WTC11 (cell line): ENCODE measurements at regions not wholly inside any gene's neighbourhood (a gene's known extent, or its start where the extent isn't known, plus 50 kb on each side); places are given as distances from the start of the nearest gene placed in this dataset.

Source experiments
- ATAC-seq: fragments of 200-7000 bp; cut with Tn5 transposase; 2 replicates; pipeline ENCODE4 v1.10.0; 2021; ENCODE audit warnings: mild to moderate bottlenecking, moderate library complexity
- CTCF ChIA-PET: fragments of 300-600 bp; sonication (Branson Sonifier 250); formaldehyde crosslinking; loops from one replicate; lab custom pipeline; 2021; ENCODE audit warnings: antibody characterized with exemption; lab: Charles Lee
- POLR2A ChIA-PET: fragments of 350-600 bp; sonication (Branson Sonifier 250); formaldehyde crosslinking; loops from one replicate; lab custom pipeline; 2021; ENCODE audit warnings: antibody characterized with exemption; lab: Charles Lee
- DNase-seq: peaks from one replicate; pipeline ENCODE4 v3.0.0; 2021; ENCODE audit warnings: low spot score
- H3K27ac Mint-ChIP-seq: 2 replicates; pipeline ENCODE4 v1.8.0; 2021; ENCODE audit warnings: mixed read lengths
- H3K27me3 Mint-ChIP-seq: 2 replicates; pipeline ENCODE4 v1.8.0; 2021; ENCODE audit warnings: low read depth, mild to moderate bottlenecking, moderate library complexity, mixed read lengths
- H3K36me3 Mint-ChIP-seq: 2 replicates; pipeline ENCODE4 v1.8.0; 2021; ENCODE audit warnings: mixed read lengths
- H3K4me1 Mint-ChIP-seq: 2 replicates; pipeline ENCODE4 v1.8.0; 2022; ENCODE audit warnings: mixed read lengths
- H3K4me3 Mint-ChIP-seq: 2 replicates; pipeline ENCODE4 v1.8.0; 2021; ENCODE audit warnings: mild to moderate bottlenecking, moderate library complexity, mixed read lengths
- H3K9me3 Mint-ChIP-seq: 2 replicates; pipeline ENCODE4 v1.8.0; 2021; ENCODE audit warnings: mixed read lengths
- CBFB ChIP-seq: sonication (generic); formaldehyde crosslinking; IDR thresholded peaks from 2 replicates; pipeline ENCODE4 v1.8.1; 2022; ENCODE audit warnings: mild to moderate bottlenecking, low read depth, missing genetic modification reagents
- E2F5 ChIP-seq: sonication (generic); formaldehyde crosslinking; IDR thresholded peaks from 2 replicates; pipeline ENCODE4 v1.8.1; 2022; ENCODE audit warnings: mild to moderate bottlenecking, moderate library complexity, missing genetic modification reagents
- GABPB1 ChIP-seq: sonication (generic); formaldehyde crosslinking; IDR thresholded peaks from 2 replicates; pipeline ENCODE4 v1.8.1; 2023; ENCODE audit warnings: mild to moderate bottlenecking, missing genetic modification reagents
- GRHL2 ChIP-seq: fragments of 250-450 bp; sonication (Bioruptor Pico); IDR thresholded peaks from 2 replicates; pipeline ENCODE4 v1.8.0; 2022; ENCODE audit warnings: mild to moderate bottlenecking, moderate library complexity; ENCODE audit not compliant: insufficient replicate concordance, severe bottlenecking
- GTF2I ChIP-seq: fragments of 250-450 bp; sonication (Bioruptor Pico); conservative IDR thresholded peaks from 2 replicates; pipeline ENCODE4 v1.4.0; 2021; ENCODE audit warnings: mild to moderate bottlenecking
- JAZF1 ChIP-seq: fragments of 250-450 bp; sonication (Bioruptor Pico); IDR thresholded peaks from 2 replicates; pipeline ENCODE4 v1.9.0; 2021; ENCODE audit warnings: moderate library complexity, mild to moderate bottlenecking, inconsistent platforms
- RORB ChIP-seq: fragments of 250-450 bp; sonication (Bioruptor Pico); IDR thresholded peaks from 2 replicates; pipeline ENCODE4 v1.9.0; 2021; ENCODE audit warnings: mild to moderate bottlenecking
- SMAD3 ChIP-seq: sonication (generic); formaldehyde crosslinking; IDR thresholded peaks from 2 replicates; pipeline ENCODE4 v1.8.0; 2022; ENCODE audit warnings: missing genetic modification reagents, mild to moderate bottlenecking, borderline replicate concordance
- ZNF317 ChIP-seq: sonication (generic); formaldehyde crosslinking; IDR thresholded peaks from 2 replicates; pipeline ENCODE4 v1.8.1; 2023; ENCODE audit warnings: low read depth, mild to moderate bottlenecking, moderate library complexity, missing genetic modification reagents, borderline replicate concordance
- TF ChIP-seq, protein P1 (sequence below): sonication (generic); formaldehyde crosslinking; IDR thresholded peaks from 2 replicates; pipeline ENCODE4 v1.8.1; 2022; ENCODE audit warnings: low read depth, mild to moderate bottlenecking, moderate library complexity, missing genetic modification reagents, borderline replicate concordance
- TF ChIP-seq, protein P2 (sequence below): sonication (generic); formaldehyde crosslinking; IDR thresholded peaks from 2 replicates; pipeline ENCODE4 v1.8.0; 2022; ENCODE audit warnings: mild to moderate bottlenecking, missing genetic modification reagents
- TF ChIP-seq, protein P3 (sequence below): sonication (generic); formaldehyde crosslinking; IDR thresholded peaks from 2 replicates; pipeline ENCODE4 v1.8.0; 2022; ENCODE audit warnings: missing genetic modification reagents
- TF ChIP-seq, protein P4 (sequence below): fragments of 250-450 bp; sonication (Bioruptor Pico); IDR thresholded peaks from 2 replicates; pipeline ENCODE4 v1.9.0; 2021; ENCODE audit warnings: mild to moderate bottlenecking, borderline replicate concordance
- TF ChIP-seq, protein P5 (sequence below): sonication (generic); formaldehyde crosslinking; IDR thresholded peaks from 2 replicates; pipeline ENCODE4 v1.8.1; 2022; ENCODE audit warnings: mild to moderate bottlenecking, missing genetic modification reagents, moderate library complexity, borderline replicate concordance

- TF ChIP-seq, protein P1, sequence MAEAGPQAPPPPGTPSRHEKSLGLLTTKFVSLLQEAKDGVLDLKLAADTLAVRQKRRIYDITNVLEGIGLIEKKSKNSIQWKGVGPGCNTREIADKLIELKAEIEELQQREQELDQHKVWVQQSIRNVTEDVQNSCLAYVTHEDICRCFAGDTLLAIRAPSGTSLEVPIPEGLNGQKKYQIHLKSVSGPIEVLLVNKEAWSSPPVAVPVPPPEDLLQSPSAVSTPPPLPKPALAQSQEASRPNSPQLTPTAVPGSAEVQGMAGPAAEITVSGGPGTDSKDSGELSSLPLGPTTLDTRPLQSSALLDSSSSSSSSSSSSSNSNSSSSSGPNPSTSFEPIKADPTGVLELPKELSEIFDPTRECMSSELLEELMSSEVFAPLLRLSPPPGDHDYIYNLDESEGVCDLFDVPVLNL (CRISPR knock-in tag): no peak
- TF ChIP-seq GABPB1 (CRISPR knock-in tag) (no peak), E2F5 (no peak)
- TF ChIP-seq, protein P2, sequence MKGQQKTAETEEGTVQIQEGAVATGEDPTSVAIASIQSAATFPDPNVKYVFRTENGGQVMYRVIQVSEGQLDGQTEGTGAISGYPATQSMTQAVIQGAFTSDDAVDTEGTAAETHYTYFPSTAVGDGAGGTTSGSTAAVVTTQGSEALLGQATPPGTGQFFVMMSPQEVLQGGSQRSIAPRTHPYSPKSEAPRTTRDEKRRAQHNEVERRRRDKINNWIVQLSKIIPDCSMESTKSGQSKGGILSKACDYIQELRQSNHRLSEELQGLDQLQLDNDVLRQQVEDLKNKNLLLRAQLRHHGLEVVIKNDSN: no peak
These were observed 83.9 kb downstream of the ALG10 start (continued) for GRCh38 chr12:34106172-34106571.

DNA sequence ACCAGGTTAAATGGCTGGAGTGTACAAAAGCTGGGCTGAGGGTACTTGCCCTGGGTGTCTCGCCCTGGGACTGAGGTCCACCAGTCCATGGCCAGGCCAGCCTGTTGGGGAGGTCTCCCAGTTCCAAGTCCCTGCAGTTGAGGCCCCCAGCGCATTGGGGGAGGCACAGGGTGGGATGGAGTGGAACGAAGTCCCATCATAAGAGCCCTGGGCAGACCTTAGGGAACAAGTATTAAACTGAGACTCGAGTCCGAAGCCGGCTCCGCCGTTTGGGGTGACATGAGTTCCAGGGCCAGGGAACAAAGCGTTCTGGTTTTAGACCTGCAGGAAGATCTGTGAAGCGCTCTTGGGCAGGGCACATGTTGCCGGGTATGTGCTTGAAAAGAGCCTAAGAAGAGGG lies 84.7 kb downstream of the ALG10 start:
- Mint-ChIP-seq H3K4me3 (no peak overlapping the region), H3K9me3 (peaks cover 60% of the 10 kb centered on the region), H3K36me3 (peaks cover 55% of the 10 kb centered on the region), H3K27me3 (peaks cover 5% of the 10 kb centered on the region), H3K27ac (no peak overlapping the region), H3K4me1 (no peaks in the 10 kb centered on the region)
- DNase-seq: no peak
- ChIA-PET CTCF (no interaction called here), POLR2A (no interaction called here)
- TF ChIP-seq, protein P2: no peak
- TF ChIP-seq GRHL2 (CRISPR knock-in tag) (no peak), RORB (no peak), JAZF1 (CRISPR knock-in tag) (no peak), ZNF317 (CRISPR knock-in tag) (no peak), CBFB (CRISPR knock-in tag) (no peak), GTF2I (no peak), SMAD3 (CRISPR knock-in tag) (no peak)
- TF ChIP-seq, protein P3, sequence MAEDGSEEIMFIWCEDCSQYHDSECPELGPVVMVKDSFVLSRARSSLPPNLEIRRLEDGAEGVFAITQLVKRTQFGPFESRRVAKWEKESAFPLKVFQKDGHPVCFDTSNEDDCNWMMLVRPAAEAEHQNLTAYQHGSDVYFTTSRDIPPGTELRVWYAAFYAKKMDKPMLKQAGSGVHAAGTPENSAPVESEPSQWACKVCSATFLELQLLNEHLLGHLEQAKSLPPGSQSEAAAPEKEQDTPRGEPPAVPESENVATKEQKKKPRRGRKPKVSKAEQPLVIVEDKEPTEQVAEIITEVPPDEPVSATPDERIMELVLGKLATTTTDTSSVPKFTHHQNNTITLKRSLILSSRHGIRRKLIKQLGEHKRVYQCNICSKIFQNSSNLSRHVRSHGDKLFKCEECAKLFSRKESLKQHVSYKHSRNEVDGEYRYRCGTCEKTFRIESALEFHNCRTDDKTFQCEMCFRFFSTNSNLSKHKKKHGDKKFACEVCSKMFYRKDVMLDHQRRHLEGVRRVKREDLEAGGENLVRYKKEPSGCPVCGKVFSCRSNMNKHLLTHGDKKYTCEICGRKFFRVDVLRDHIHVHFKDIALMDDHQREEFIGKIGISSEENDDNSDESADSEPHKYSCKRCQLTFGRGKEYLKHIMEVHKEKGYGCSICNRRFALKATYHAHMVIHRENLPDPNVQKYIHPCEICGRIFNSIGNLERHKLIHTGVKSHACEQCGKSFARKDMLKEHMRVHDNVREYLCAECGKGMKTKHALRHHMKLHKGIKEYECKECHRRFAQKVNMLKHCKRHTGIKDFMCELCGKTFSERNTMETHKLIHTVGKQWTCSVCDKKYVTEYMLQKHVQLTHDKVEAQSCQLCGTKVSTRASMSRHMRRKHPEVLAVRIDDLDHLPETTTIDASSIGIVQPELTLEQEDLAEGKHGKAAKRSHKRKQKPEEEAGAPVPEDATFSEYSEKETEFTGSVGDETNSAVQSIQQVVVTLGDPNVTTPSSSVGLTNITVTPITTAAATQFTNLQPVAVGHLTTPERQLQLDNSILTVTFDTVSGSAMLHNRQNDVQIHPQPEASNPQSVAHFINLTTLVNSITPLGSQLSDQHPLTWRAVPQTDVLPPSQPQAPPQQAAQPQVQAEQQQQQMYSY: no peak
- TF ChIP-seq, protein P4, sequence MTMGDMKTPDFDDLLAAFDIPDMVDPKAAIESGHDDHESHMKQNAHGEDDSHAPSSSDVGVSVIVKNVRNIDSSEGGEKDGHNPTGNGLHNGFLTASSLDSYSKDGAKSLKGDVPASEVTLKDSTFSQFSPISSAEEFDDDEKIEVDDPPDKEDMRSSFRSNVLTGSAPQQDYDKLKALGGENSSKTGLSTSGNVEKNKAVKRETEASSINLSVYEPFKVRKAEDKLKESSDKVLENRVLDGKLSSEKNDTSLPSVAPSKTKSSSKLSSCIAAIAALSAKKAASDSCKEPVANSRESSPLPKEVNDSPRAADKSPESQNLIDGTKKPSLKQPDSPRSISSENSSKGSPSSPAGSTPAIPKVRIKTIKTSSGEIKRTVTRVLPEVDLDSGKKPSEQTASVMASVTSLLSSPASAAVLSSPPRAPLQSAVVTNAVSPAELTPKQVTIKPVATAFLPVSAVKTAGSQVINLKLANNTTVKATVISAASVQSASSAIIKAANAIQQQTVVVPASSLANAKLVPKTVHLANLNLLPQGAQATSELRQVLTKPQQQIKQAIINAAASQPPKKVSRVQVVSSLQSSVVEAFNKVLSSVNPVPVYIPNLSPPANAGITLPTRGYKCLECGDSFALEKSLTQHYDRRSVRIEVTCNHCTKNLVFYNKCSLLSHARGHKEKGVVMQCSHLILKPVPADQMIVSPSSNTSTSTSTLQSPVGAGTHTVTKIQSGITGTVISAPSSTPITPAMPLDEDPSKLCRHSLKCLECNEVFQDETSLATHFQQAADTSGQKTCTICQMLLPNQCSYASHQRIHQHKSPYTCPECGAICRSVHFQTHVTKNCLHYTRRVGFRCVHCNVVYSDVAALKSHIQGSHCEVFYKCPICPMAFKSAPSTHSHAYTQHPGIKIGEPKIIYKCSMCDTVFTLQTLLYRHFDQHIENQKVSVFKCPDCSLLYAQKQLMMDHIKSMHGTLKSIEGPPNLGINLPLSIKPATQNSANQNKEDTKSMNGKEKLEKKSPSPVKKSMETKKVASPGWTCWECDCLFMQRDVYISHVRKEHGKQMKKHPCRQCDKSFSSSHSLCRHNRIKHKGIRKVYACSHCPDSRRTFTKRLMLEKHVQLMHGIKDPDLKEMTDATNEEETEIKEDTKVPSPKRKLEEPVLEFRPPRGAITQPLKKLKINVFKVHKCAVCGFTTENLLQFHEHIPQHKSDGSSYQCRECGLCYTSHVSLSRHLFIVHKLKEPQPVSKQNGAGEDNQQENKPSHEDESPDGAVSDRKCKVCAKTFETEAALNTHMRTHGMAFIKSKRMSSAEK (CRISPR knock-in tag): no peak
- TF ChIP-seq, protein P5, sequence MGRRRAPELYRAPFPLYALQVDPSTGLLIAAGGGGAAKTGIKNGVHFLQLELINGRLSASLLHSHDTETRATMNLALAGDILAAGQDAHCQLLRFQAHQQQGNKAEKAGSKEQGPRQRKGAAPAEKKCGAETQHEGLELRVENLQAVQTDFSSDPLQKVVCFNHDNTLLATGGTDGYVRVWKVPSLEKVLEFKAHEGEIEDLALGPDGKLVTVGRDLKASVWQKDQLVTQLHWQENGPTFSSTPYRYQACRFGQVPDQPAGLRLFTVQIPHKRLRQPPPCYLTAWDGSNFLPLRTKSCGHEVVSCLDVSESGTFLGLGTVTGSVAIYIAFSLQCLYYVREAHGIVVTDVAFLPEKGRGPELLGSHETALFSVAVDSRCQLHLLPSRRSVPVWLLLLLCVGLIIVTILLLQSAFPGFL: no peak
- no peak for ATAC-seq
